ENCODE measurements at regions not wholly inside any gene's neighbourhood (a gene's known extent, or its start where the extent isn't known, plus 50 kb on each side); places are given as distances from the start of the nearest gene placed in this dataset.

DNA sequence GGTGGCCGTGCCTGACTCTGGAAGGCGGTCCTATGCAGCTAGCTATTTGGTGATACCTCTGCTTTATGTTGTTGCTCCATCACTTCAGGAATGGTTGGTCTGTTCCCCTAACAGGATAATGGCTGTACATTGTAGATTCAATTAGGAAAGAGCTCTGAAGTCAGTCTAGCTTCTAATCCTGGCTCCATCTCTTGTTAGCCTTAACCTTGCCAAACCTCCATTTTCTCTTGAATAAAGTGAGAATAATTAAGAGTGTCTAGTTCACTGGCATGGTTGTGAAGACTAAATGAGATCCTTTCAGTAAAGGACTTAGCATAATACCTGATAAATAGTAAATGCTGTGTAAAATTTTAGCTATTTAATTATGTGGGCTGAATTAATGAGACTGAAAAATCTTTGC is 262.5 kb upstream of the ARHGAP20 start:
- DNase-seq, result no peak

DNA sequence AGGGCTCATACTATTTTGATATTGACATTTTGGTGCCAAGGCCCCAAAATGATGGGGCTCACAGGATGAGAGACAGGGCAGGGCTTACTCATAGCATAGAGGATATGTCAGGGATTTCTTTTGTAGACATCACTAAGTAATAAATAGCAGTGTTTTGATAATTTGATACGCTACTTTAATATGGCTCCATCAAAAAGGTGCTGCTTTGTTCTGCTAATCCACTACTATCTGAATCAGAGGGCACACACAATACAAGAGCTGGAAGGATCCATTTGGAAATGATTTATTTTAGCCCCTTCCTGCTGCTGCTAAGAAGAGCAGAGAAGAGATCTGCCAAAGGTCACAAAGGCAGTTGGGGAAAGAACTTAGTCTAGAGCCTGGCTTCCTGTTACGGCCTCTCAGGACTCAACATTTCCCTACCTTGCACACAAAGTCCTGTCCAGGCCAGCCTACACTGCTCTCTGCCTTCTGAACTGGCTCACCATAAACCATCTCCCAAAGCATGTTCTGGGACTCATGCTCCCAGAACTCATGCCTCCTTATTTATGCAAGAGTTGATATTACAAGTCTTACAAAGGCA is 261.3 kb upstream of the ARHGAP20 start:
- no peak for DNase-seq

- DNase-seq, result no peak
These were observed 260.4 kb upstream of the ARHGAP20 start for GRCh38 chr11:110972640-110973039.

DNA sequence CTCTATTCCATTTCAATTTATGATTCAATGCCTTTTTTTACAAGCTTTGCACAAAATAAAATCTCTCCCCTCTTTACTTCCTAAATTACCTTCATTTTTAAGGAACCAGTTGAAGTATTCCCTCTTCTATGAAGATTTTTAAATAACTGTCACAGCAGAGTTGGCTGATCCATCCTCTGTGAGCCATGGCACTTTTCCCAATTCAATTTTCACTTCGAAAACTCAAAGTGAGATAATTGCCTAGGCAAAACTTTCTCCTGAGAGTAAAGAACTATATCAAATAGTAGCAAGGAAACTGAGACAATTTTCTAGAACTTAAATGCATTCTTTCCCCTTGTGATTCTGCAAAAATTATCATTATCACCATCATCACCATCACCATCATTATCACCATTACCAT is 259.9 kb upstream of the ARHGAP20 start:
- DNase-seq, result no peak

GRCh38 chr11:110971140-110971539 is 258.9 kb upstream of the ARHGAP20 start:
- DNase-seq, result no peak

DNA sequence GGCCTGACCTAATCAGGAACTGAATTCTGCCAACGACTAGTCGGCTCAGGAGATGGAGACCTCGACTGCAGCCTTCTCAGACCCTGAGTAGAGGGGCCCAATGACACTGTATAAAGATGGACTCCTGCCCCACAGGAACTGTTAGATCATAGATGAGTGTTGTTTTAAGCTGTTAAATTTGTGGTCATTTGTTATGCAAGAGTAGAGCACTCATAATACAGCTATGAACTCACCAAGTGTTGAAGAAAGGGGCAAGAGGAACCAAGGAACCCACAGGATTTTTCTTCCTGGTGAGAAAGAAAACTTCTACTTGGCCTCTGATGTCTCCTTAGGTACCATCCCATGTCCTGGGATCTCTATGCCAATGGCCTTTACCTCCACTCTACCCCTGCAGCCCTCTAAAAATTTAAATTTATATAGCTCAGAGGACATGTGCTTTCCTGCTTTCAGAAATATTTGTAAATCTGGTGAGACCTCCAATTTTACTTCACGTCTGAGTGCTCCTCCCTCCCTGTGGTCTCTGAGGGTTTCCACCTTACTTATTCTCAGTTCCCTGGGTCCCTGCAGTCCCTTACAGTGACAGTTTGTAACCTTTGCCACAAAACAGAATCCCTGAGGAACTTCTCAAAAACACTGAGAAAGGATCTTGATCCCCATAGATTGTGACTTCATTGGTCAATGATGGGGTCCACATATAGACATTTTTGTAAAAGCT is 256.3 kb upstream of the ARHGAP20 start:
- no peak for DNase-seq

GRCh38 chr11:110966131-110966530 is 253.9 kb upstream of the ARHGAP20 start:
- DNase-seq, result no peak

DNA sequence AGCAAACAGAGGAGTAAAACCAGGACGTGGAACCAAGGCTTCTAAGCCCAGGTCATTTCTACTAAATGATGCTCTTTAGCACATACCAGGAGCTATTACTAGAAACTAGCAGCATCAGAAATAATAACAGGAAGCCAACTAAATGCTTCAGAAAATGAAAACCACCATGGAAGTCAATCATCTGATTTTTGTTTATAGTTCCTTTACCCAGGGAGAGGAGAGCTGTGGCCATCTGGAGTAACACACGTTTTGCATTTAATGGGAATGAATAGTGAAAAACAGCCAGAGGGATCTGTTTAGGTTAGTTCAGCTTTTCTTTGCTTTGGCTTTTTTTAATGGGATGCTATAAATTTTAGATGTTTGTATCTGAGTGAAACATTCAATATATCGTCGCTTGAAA is 250.7 kb upstream of the ARHGAP20 start:
- DNase-seq, result no peak

DNA sequence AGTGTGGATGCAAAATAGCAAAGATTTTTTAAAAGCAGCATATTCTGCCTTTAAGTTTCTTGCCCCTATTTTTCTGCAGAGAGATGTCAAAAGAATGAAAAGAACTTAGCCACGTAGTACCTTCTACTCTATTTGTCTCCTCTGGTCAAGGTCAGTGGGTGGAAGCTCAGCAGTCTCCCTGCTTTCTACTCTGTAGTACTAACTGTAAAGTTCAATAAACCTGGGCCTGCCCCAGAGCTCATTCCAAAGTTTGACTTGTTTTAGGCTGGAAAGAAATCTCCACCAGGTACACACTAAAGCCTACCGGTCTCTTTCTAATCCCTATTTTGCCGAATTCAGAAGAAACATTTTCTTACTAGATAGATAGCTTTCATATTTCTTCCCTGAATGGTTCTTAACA is 247.9 kb upstream of the ARHGAP20 start:
- DNase-seq, result no peak

GRCh38 chr11:110958216-110958615 is 246.0 kb upstream of the ARHGAP20 start:
- no peak for DNase-seq

DNA sequence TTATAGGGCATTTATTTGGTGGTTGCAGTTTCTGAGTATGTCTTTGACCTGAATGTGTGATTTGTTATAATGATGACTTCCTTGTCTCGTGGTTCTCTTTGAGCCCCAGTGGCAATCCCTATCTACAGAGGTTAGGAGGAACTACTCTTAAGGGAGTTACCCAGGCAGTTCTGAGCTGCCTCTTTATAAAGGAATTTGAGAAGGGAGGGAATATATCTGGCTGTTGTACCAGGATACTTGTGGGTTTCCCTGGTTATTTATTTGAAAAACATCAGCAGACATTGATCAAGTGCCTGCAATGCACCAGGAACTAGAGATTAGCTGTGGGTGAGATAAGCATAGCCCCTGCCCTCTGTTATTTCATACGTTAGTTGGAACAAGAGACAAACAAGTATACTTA is 243.5 kb upstream of the ARHGAP20 start:
- DNase-seq, result no peak

DNA sequence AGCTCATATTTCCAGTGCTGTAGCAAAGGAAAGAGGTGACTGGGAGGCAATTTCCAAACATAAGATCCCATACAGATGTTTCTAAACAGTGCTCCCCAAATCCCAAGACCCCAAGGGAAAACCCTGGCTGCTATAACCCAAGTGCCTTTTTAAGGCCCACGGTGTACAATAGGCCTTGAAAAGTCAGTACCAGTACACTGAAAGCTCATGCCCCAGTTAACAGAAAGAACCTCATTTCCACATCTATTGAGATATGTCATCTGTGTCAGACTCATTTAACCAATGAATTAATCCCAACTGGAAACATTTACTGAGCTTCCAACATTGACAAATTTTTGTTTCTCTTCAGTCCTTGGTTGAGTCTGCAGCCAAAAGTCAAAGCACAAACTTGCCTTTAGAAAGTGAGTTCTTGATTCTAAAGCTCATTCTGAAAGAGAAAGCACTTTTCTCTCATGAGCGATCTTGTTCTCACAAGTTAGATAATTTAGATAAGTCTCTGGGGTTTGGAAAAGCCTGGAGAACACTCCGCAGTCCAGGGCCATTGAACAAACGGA is 239.8 kb upstream of the ARHGAP20 start:
- DNase-seq, result no peak

- peak in 1 of 2 experiments; percentile 28 for DNase-seq
These were observed 239.1 kb upstream of the ARHGAP20 start for GRCh38 chr11:110951037-110951949.

DNA sequence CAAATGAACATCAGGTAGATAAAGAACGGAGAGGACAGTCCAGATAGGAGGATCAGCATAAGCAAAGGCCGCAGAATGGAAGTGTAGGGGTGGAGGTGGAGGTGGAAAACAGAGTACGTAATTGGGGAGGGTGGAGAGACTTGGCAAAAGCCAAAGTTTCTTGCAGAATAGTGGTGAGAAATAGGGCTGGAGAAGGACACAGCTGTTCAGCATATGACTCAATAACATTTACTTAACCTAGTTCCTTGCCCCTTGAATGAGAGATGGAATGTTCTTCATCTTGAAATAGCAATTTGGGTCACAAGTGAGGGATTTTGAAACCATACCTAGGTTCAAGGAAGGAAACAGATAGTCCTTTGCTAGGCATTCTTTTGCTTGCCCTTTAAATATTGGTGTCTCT is 235.9 kb upstream of the ARHGAP20 start:
- DNase-seq, result no peak

- DNase-seq, result no peak
These were observed 234.9 kb upstream of the ARHGAP20 start for GRCh38 chr11:110947096-110947495.

- no peak for DNase-seq
These were observed 227.2 kb upstream of the ARHGAP20 start for GRCh38 chr11:110939471-110939870.

- DNase-seq, result no peak
These were observed 222.9 kb upstream of the ARHGAP20 start for GRCh38 chr11:110935018-110935640.

GRCh38 chr11:110929129-110929528 is 216.9 kb upstream of the ARHGAP20 start:
- no peak for DNase-seq

DNA sequence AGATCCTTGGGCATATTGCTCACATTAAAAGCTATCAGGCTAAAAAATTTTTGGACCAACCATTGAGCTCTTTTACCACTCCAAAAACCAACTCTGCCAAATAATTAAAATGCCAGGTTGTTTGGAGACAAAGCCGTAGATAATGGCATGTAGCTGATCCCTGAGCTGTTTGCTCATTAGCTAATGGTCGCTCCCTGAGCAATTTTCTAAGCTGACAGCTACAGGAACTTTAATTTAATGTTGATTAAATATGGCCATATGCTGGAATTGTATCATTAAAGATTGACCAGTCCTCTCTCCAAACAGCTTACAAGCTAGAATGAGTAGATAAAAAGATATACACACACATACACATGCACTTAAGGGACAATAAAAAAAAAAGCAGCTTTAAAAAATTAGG is 216.2 kb upstream of the ARHGAP20 start:
- DNase-seq, result peak; percentile 3 to 32

DNA sequence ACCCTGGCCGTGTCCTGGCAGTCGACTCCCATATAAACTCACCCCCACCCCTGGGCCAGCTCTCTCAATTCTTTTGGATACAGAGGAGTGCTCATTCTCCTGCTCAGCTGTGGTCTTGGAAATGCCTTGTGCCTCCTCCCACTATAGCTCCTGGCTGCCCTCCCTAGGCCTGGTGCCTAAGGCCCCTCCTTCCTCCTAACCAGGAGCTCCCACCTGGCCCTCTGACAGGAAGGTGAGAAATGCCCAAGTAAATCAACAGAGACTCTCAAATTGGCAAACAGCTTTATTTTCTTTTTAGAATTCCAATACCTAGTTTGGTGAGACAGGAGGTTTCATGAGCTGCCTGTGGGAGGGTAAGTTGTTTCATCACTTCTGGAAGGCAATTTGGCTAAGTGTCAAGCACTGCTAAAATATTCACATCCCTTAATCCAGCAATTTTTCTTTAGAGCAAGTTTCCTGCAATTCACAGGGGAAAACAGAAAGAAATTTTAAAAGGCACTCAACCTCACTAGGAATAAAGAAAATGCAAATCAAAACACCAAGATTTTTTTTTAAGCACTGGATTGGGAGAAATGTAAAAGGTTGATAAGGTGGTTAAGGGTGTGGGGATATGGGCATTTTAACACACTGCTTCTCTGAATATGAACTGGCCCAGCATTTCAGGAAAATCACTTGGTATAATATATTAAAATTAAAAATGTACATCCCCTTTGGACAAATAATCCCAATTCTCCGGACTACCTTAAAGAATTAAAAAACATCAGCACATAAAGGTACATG is 209.7 kb upstream of the ARHGAP20 start:
- no peak for DNase-seq

- DNase-seq, result no peak
These were observed 207.1 kb upstream of the ARHGAP20 start for GRCh38 chr11:110919241-110919922.

GRCh38 chr11:110918351-110918750 is 206.1 kb upstream of the ARHGAP20 start:
- DNase-seq, result no peak

Measured in NCI-H2081 (cell line).